ENCODE measurements at regions not wholly inside any gene's neighbourhood (a gene's known extent, or its start where the extent isn't known, plus 50 kb on each side); places are given as distances from the start of the nearest gene placed in this dataset.
"Not testable (repeated sequence)": the region's sequence is repeated elsewhere in the genome, so short reads cannot be mapped to it uniquely, and the experiment has no call there.

GRCh38 chr16:90220315-90220714 lies 143.2 kb upstream of the PRDM7 start:
- DNase-seq (ENCODE audit: low read depth); H3K4me3 ChIP-seq (ENCODE audit: low read length): not testable (repeated sequence)

GRCh38 chr16:90175610-90176009 lies 98.5 kb upstream of the PRDM7 start:
- H3K4me3 ChIP-seq (ENCODE audit: low read length); DNase-seq (ENCODE audit: low read depth): not testable (repeated sequence)

GRCh38 chr16:90171626-90172025 lies 94.5 kb upstream of the PRDM7 start:
- not testable (repeated sequence) for DNase-seq (ENCODE audit: low read depth); H3K4me3 ChIP-seq (ENCODE audit: low read length)

- H3K4me3 ChIP-seq (ENCODE audit: low read length); DNase-seq (ENCODE audit: low read depth): not testable (repeated sequence)
These were observed 92.1 kb upstream of the PRDM7 start for GRCh38 chr16:90169127-90169655.

- not testable (repeated sequence) for H3K4me3 ChIP-seq (ENCODE audit: low read length)
- peak; percentile 8 for DNase-seq (ENCODE audit: low read depth)
These were observed 91.4 kb upstream of the PRDM7 start for GRCh38 chr16:90168349-90169126.

GRCh38 chr16:90167734-90168133 lies 90.6 kb upstream of the PRDM7 start:
- H3K4me3 ChIP-seq (ENCODE audit: low read length); DNase-seq (ENCODE audit: low read depth): not testable (repeated sequence)

GRCh38 chr16:90166679-90167556 lies 89.8 kb upstream of the PRDM7 start:
- H3K4me3 ChIP-seq (ENCODE audit: low read length), result not testable (repeated sequence)
- peak; percentile 4 for DNase-seq (ENCODE audit: low read depth)

GRCh38 chr16:90151027-90151426 lies 73.9 kb upstream of the PRDM7 start:
- H3K4me3 ChIP-seq (ENCODE audit: low read length); DNase-seq (ENCODE audit: low read depth): not testable (repeated sequence)
